ENCODE measurements at regions not wholly inside any gene's neighbourhood (a gene's known extent, or its start where the extent isn't known, plus 50 kb on each side); places are given as distances from the start of the nearest gene placed in this dataset.

- TF ChIP-seq, protein P1, sequence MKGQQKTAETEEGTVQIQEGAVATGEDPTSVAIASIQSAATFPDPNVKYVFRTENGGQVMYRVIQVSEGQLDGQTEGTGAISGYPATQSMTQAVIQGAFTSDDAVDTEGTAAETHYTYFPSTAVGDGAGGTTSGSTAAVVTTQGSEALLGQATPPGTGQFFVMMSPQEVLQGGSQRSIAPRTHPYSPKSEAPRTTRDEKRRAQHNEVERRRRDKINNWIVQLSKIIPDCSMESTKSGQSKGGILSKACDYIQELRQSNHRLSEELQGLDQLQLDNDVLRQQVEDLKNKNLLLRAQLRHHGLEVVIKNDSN (IDR thresholded peaks at IDR 0.05) = no peak
- TF ChIP-seq RAD21 (IDR thresholded peaks at IDR 0.05; ENCODE audit: low read depth) = no peak
- no peak for TF ChIP-seq YY1 (IDR thresholded peaks at IDR 0.05; ENCODE audit: low read depth)
- no peak for TF ChIP-seq NFIC (IDR thresholded peaks at IDR 0.05)
- TF ChIP-seq EP300 (IDR thresholded peaks at IDR 0.05; ENCODE audit: borderline replicate concordance) = no peak
- no peak for TF ChIP-seq EGR1 (IDR thresholded peaks at IDR 0.05)
- no peak for TF ChIP-seq TCF12 (IDR thresholded peaks at IDR 0.05; ENCODE audit: low read depth)
- no peak for TF ChIP-seq CEBPB (IDR thresholded peaks at IDR 0.05)
- no peak for TF ChIP-seq CREB1 (IDR thresholded peaks at IDR 0.05; ENCODE audit: low read depth)
- no peak for TF ChIP-seq ZBTB7A (IDR thresholded peaks at IDR 0.05; ENCODE audit: low read depth)
These were observed 134.8 kb upstream of the KIF26B start for GRCh38 chr1:245019910-245020486.

DNA sequence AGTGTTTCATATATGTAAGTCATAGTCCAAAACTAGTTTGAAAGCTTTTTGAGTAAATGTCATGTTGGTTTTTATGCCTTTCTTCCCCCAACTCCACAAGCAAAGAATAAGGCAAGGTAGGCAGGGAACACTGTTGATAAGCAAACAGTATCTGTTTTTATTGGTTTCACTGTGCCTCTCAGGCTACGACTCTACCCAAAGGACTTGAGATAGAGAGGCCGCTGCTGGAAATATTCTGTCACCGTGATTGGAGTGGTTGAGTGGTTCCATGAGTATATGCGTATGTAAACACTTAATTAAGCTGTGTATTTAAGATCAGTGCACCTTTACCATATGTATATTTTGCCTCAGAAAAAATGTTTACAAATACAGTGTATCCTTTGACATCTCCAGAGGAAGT is 138.1 kb upstream of the KIF26B start:
- TF ChIP-seq YY1 (IDR thresholded peaks at IDR 0.05; ENCODE audit: low read depth) (no peak), TEAD4 (IDR thresholded peaks at IDR 0.05) (no peak)

- TF ChIP-seq CREB1 (IDR thresholded peaks at IDR 0.05; ENCODE audit: low read depth) (no peak), RAD21 (IDR thresholded peaks at IDR 0.05; ENCODE audit: low read depth) (no peak), EP300 (IDR thresholded peaks at IDR 0.05; ENCODE audit: borderline replicate concordance) (no peak), TCF12 (IDR thresholded peaks at IDR 0.05; ENCODE audit: low read depth) (no peak), YY1 (IDR thresholded peaks at IDR 0.05; ENCODE audit: low read depth) (no peak), ZBTB7A (IDR thresholded peaks at IDR 0.05; ENCODE audit: low read depth) (no peak), FOXM1 (IDR thresholded peaks at IDR 0.05; ENCODE audit: borderline replicate concordance, low read depth) (no peak), CEBPB (IDR thresholded peaks at IDR 0.05) (no peak), TAF1 (IDR thresholded peaks at IDR 0.05; ENCODE audit: low read depth) (no peak), TEAD4 (IDR thresholded peaks at IDR 0.05) (no peak), MAX (IDR thresholded peaks at IDR 0.05) (no peak), NFIC (IDR thresholded peaks at IDR 0.05) (no peak)
- TF ChIP-seq, protein P2, sequence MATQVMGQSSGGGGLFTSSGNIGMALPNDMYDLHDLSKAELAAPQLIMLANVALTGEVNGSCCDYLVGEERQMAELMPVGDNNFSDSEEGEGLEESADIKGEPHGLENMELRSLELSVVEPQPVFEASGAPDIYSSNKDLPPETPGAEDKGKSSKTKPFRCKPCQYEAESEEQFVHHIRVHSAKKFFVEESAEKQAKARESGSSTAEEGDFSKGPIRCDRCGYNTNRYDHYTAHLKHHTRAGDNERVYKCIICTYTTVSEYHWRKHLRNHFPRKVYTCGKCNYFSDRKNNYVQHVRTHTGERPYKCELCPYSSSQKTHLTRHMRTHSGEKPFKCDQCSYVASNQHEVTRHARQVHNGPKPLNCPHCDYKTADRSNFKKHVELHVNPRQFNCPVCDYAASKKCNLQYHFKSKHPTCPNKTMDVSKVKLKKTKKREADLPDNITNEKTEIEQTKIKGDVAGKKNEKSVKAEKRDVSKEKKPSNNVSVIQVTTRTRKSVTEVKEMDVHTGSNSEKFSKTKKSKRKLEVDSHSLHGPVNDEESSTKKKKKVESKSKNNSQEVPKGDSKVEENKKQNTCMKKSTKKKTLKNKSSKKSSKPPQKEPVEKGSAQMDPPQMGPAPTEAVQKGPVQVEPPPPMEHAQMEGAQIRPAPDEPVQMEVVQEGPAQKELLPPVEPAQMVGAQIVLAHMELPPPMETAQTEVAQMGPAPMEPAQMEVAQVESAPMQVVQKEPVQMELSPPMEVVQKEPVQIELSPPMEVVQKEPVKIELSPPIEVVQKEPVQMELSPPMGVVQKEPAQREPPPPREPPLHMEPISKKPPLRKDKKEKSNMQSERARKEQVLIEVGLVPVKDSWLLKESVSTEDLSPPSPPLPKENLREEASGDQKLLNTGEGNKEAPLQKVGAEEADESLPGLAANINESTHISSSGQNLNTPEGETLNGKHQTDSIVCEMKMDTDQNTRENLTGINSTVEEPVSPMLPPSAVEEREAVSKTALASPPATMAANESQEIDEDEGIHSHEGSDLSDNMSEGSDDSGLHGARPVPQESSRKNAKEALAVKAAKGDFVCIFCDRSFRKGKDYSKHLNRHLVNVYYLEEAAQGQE (IDR thresholded peaks at IDR 0.05; ENCODE audit: low read depth) = no peak
- TF ChIP-seq, protein P1 (IDR thresholded peaks at IDR 0.05) = no peak
These were observed 139.8 kb upstream of the KIF26B start for GRCh38 chr1:245015031-245015430.

- TF ChIP-seq, protein P1 (IDR thresholded peaks at IDR 0.05) = no peak
- TF ChIP-seq CEBPB (IDR thresholded peaks at IDR 0.05) (no peak), RAD21 (IDR thresholded peaks at IDR 0.05; ENCODE audit: low read depth) (no peak), YY1 (IDR thresholded peaks at IDR 0.05; ENCODE audit: low read depth) (no peak), TAF1 (IDR thresholded peaks at IDR 0.05; ENCODE audit: low read depth) (no peak), EP300 (IDR thresholded peaks at IDR 0.05; ENCODE audit: borderline replicate concordance) (no peak), EGR1 (IDR thresholded peaks at IDR 0.05) (no peak), MAX (IDR thresholded peaks at IDR 0.05) (no peak), FOXM1 (IDR thresholded peaks at IDR 0.05; ENCODE audit: borderline replicate concordance, low read depth) (no peak), TCF12 (IDR thresholded peaks at IDR 0.05; ENCODE audit: low read depth) (no peak), TEAD4 (IDR thresholded peaks at IDR 0.05) (no peak), CREB1 (IDR thresholded peaks at IDR 0.05; ENCODE audit: low read depth) (no peak), NFIC (IDR thresholded peaks at IDR 0.05) (no peak)
- TF ChIP-seq, protein P2 (IDR thresholded peaks at IDR 0.05; ENCODE audit: low read depth) = no peak
These were observed 140.3 kb upstream of the KIF26B start for GRCh38 chr1:245014247-245015029.

GRCh38 chr1:245010018-245010614 is 144.7 kb upstream of the KIF26B start:
- TF ChIP-seq NFIC (IDR thresholded peaks at IDR 0.05) (no peak), FOXM1 (IDR thresholded peaks at IDR 0.05; ENCODE audit: borderline replicate concordance, low read depth) (no peak), TEAD4 (IDR thresholded peaks at IDR 0.05) (no peak)
- TF ChIP-seq, protein P1 (IDR thresholded peaks at IDR 0.05) = no peak

Data from Ishikawa (cell line).